GM04504 (cell line): ENCODE measurements at regions not wholly inside any gene's neighbourhood (a gene's known extent, or its start where the extent isn't known, plus 50 kb on each side); places are given as distances from the start of the nearest gene placed in this dataset.

Experiments used
- DNase-seq: peaks from one replicate; pipeline ENCODE4 v3.0.0-alpha.2; 2012; ENCODE audit warnings: low read depth

DNA sequence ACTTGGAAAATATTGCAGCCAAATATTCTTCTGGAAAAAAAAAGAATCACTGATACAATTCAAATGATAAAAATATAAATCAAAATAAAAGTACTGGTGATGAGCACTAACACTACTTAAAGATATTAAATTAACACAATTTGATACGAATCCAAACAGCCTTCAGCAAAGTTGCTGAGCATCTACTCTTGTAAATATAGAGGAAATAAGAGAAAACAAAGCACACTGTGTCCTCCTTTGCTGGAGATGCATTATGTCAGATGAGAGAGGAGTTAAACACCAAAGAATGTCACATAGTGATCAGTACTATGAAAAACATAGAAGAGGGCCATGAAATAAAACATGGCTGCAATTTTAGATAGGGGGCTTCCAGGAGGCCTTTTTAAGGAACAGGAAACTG is 177.4 kb upstream of the RNPC3 start:
- no peak for DNase-seq

DNA sequence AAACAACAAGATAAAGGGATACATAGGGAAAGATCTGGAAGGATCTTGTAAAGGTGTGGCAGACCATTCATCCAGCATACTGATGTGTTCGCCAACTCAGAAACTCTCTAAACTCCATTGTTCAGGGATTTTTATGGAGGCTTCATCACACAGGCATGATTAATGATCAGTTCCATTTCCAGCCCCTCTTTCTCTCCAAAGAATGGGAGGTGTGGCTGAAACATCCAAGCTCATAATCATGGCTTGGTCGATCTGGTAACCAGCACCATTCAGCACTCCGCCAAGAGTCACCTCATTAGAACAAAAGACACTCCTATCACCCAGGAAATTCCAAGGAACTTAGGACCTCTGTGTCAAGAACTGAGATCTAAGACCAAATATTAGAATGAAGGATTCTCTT is 180.6 kb upstream of the RNPC3 start:
- DNase-seq = no peak

GRCh38 chr1:103341377-103341880 is 184.1 kb upstream of the RNPC3 start:
- no peak for DNase-seq

- no peak for DNase-seq
Observed at GRCh38 chr1:103337779-103338178, 187.7 kb upstream of the RNPC3 start.

- DNase-seq = no peak
Observed at GRCh38 chr1:103336408-103336807, 189.1 kb upstream of the RNPC3 start.

- no peak for DNase-seq
Observed at GRCh38 chr1:103333141-103333540, 192.4 kb upstream of the RNPC3 start.

GRCh38 chr1:103327054-103327719 is 198.3 kb upstream of the RNPC3 start:
- DNase-seq = no peak

GRCh38 chr1:103326595-103326994 is 198.9 kb upstream of the RNPC3 start:
- no peak for DNase-seq

- DNase-seq = no peak
Observed at GRCh38 chr1:103309786-103310185, 201.5 kb upstream of the COL11A1 start.

DNA sequence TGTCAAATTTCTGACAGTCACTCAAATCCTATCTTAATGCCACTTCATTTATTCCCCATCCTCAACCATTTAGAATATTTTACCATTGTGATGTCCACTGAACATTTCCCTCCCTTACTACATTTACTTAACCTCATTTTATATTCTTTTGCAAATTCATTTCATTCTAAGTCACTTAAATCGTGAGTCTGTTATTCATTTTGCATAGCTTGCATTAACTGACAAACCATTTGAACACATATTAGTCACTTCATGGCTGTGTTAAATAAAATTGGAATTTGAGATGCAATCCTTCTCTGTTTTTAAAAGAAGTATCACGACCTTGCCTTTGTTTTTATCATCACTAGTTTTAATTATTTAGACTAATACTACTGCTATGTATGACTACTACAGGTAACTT is 199.4 kb upstream of the COL11A1 start:
- DNase-seq = no peak

- DNase-seq = no peak
Observed at GRCh38 chr1:103283841-103284669, 175.7 kb upstream of the COL11A1 start.

GRCh38 chr1:103283371-103283770 is 175.0 kb upstream of the COL11A1 start:
- DNase-seq = no peak

GRCh38 chr1:103275725-103276124 is 167.4 kb upstream of the COL11A1 start:
- no peak for DNase-seq

- DNase-seq = no peak
Observed at GRCh38 chr1:103274886-103275285, 166.6 kb upstream of the COL11A1 start.

DNA sequence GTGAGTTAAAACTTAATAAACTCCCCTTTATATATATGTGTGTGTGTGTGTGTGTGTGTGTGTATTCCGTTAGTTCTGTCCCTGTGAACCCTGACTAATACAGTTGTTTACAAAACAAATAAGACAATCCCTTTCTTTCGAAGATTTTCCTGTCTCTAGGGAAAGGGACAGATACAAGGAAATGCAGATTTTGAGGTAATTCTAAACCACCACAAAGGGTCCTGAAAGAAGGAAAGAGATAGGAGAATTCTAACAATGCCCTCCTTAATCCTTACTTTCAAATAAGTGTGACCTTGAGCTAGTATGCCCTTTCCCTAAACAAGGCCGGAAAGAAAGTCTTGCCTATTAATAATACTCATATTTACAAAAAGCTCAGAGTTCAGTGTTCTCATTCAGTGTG is 164.8 kb upstream of the COL11A1 start:
- DNase-seq = no peak

GRCh38 chr1:103271471-103271870 is 163.1 kb upstream of the COL11A1 start:
- peak; percentile 2 for DNase-seq

DNA sequence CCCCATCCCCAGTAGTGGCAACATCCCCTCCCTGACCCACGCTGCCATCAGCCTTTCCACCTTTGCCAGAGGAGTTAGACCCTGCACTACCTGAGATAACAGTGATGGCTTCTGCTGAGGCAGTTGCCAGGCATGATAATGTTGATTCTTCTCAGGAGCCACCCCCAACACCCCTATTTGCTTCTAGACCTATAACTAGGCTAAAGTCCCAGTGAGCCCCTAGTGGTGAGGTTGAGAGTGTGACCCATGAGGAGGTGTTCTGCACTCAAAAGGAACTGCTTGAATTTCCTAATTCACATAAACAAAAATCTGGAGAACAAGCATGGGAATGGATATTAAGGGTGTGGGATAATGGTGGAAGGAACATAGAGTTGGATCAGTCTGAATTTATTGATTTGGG is 159.6 kb upstream of the COL11A1 start:
- no peak for DNase-seq

- DNase-seq = no peak
Observed at GRCh38 chr1:103267266-103267665, 158.9 kb upstream of the COL11A1 start.

- DNase-seq = no peak
Observed at GRCh38 chr1:103266036-103266435, 157.7 kb upstream of the COL11A1 start.

DNA sequence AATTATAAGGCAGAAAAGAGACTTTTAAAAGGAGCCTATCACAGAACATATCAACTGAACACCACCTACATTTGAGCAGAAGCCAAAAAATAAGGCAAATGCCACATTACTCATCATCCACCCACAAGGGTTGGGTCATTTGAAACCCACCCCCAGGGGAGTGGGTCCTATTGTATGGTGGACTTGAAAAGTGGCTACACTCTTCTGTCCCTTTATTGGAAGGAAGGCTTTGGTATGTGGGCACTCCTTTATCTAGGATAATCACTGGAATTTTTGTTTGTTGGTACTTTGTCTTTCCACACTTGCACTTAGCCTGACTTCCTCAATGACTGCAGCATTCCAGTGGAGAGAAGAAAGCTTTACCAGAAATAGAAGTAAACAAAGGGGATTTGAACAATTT is 157.2 kb upstream of the COL11A1 start:
- DNase-seq = no peak

- no peak for DNase-seq
Observed at GRCh38 chr1:103259982-103260381, 151.7 kb upstream of the COL11A1 start.

GRCh38 chr1:103256490-103256889 is 148.2 kb upstream of the COL11A1 start:
- DNase-seq = no peak

- no peak for DNase-seq
Observed at GRCh38 chr1:103254691-103255090, 146.4 kb upstream of the COL11A1 start.
